ENCODE measurements at regions not wholly inside any gene's neighbourhood (a gene's known extent, or its start where the extent isn't known, plus 50 kb on each side); places are given as distances from the start of the nearest gene placed in this dataset.

- TF ChIP-seq, protein P1, sequence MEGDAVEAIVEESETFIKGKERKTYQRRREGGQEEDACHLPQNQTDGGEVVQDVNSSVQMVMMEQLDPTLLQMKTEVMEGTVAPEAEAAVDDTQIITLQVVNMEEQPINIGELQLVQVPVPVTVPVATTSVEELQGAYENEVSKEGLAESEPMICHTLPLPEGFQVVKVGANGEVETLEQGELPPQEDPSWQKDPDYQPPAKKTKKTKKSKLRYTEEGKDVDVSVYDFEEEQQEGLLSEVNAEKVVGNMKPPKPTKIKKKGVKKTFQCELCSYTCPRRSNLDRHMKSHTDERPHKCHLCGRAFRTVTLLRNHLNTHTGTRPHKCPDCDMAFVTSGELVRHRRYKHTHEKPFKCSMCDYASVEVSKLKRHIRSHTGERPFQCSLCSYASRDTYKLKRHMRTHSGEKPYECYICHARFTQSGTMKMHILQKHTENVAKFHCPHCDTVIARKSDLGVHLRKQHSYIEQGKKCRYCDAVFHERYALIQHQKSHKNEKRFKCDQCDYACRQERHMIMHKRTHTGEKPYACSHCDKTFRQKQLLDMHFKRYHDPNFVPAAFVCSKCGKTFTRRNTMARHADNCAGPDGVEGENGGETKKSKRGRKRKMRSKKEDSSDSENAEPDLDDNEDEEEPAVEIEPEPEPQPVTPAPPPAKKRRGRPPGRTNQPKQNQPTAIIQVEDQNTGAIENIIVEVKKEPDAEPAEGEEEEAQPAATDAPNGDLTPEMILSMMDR (IDR thresholded peaks at IDR 0.05; ENCODE audit: insufficient read depth, low read depth, low read length) = no peak
- DNase-seq (ENCODE audit: low read depth) = no peak
- H3K4me3 ChIP-seq (ENCODE audit: low read depth, low read length) = no peak overlapping the region
Measured at GRCh38 chr2:145724311-145724898, 1204.5 kb upstream of the ZEB2 start.

DNA sequence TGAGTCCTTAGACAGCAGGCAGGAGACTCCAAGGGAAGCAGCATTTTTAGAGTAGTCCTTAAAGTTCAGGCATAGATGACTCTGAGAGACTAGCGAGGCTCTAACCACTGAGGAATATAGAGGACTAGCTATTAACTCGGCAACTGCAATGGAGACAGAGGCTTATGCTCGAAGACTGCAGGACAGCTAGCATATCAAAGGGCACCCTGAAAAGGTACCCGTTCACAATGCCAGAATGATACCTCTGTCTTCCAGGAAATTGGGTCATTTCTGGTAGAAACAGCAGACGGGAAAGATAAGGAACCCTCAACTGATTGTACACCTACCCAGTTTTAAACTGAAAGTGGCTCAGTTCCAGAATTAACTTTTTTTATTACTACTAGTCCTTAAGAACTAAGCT is 1204.0 kb upstream of the ZEB2 start:
- TF ChIP-seq, protein P1 (IDR thresholded peaks at IDR 0.05; ENCODE audit: insufficient read depth, low read depth, low read length) = no peak
- H3K4me3 ChIP-seq (ENCODE audit: low read depth, low read length) = no peak overlapping the region
- no peak for DNase-seq (ENCODE audit: low read depth)

- H3K4me3 ChIP-seq (ENCODE audit: low read depth, low read length) = no peak overlapping the region
- TF ChIP-seq, protein P1 (IDR thresholded peaks at IDR 0.05; ENCODE audit: insufficient read depth, low read depth, low read length) = no peak
- DNase-seq (ENCODE audit: low read depth) = no peak
Measured at GRCh38 chr2:145721681-145722080, 1201.8 kb upstream of the ZEB2 start.

DNA sequence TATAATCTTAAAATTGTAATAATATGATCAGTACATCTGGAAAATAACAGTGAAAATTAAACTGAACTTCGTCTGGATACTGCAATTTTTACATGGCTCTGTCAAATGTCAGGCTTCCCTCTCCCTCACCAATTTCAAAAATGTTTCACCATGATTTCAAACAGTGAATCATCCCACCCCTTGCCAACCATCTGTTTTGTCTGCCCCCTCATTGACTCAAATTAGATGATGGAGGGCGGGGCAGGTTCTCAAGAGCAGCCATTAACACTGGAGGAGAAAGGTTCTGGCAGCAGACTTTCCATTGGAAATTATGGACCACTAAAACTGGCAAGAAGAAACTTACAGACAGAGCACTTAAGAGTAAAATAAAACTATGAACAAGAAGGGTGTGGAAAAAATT is 1195.7 kb upstream of the ZEB2 start:
- TF ChIP-seq, protein P1 (IDR thresholded peaks at IDR 0.05; ENCODE audit: insufficient read depth, low read depth, low read length) = no peak
- DNase-seq (ENCODE audit: low read depth) = no peak
- H3K4me3 ChIP-seq (ENCODE audit: low read depth, low read length) = no peak overlapping the region

DNA sequence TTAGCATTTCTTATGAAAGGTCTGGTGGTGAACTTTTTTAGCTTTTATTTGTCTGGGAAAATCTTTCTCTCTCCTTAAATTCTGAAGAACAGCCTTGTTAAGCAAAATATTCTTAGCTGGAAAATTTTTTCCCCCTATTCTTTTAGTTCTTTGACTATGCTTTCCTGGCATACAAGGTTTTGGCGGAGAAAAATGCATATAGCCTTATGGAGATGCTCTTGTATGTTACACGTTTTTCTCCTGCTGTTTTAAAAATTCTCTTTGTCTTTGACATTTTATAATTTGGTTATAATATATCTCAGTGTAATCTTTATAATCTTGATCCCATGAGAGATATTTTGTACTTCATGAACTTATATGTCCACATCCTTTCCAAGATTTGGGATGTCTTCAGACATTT is 1190.4 kb upstream of the ZEB2 start:
- DNase-seq (ENCODE audit: low read depth) = no peak
- TF ChIP-seq, protein P1 (IDR thresholded peaks at IDR 0.05; ENCODE audit: insufficient read depth, low read depth, low read length) = no peak

GRCh38 chr2:145702305-145702704 is 1182.4 kb upstream of the ZEB2 start:
- TF ChIP-seq, protein P1 (IDR thresholded peaks at IDR 0.05; ENCODE audit: insufficient read depth, low read depth, low read length) = no peak
- H3K4me3 ChIP-seq (ENCODE audit: low read depth, low read length) = no peak overlapping the region
- no peak for DNase-seq (ENCODE audit: low read depth)

More for the DNA sequence above, 1190.4 kb upstream of the ZEB2 start:
- H3K4me3 ChIP-seq (ENCODE audit: low read depth, low read length) = no peak overlapping the region

DNA sequence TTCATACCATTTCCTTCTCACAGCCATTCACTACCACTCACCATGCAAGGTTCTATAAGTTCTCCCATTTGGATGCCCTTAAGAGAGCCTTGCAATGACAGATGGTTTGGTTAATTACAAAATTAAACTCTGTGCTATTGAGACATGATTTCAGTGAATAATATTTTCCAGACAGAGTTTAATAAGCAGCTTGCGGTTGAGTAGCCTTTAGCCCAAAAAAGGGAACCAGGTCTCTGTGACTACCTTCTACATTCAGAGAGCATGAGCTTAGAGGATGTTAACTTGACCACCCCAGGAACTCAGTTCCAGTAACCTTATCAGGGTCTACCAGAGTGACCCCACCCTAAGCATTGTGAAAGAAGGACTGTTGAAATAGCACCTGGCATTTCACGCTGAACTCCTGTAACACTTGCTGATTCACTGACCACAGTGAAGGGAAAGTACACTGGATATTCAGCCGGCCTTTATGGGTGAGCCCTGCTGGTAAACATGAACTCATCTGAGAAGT is 1173.1 kb upstream of the ZEB2 start:
- DNase-seq (ENCODE audit: low read depth) = peak; percentile 99
- TF ChIP-seq, protein P1 (IDR thresholded peaks at IDR 0.05; ENCODE audit: insufficient read depth, low read depth, low read length) = no peak
- no peak overlapping the region for H3K4me3 ChIP-seq (ENCODE audit: low read depth, low read length)
